GM21723 (cell line): ENCODE measurements at regions not wholly inside any gene's neighbourhood (a gene's known extent, or its start where the extent isn't known, plus 50 kb on each side); places are given as distances from the start of the nearest gene placed in this dataset.
"Not testable (repeated sequence)": the region's sequence is repeated elsewhere in the genome, so short reads cannot be mapped to it uniquely, and the experiment has no call there.

Experiments used
- ATAC-seq: cut with Tn5 transposase; IDR thresholded peaks from one replicate; pipeline ENCODE4 v1.9.1; 2021; ENCODE audit warnings: mild to moderate bottlenecking, moderate library complexity; ENCODE audit not compliant: unreplicated experiment

DNA sequence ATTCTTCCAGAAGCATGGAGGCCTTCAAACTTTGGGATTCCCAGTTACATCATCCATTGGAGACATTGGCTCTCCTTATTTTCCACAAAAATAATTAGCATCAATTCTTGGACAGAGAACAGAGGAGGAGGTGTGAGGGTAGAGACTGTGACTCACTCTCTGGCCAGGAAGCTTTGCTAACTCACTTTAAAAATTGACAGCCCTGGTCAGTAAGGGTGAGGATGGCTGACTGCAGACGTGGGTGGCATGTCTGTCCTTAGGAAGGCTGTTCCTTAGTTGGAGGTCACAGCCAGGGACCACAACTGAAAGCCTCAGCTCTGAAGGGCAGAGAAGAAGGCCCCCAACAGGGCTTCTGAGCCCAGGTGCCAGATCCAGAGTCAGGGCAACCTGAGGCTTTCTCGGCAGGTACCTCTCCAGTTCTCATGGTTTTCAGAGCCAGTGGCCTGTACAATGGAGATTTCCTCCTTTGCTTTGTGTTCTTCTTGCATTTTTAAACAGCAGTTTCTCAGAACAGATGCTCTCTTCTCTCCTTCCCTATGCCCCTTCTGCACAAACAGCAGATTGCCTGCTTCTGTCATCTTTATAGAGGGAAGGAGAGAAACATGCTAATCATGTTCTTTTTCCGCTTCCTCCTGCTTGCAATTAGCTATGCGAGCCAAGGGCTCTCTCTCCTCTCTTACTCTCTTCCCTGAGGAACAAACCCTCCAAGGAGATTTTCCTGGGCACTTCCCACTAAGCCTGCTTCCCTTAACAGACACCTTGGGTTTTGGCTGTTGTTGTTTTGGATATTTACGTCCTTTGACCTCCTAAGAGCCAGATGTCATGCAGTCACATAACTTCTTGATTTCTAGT, 92.5 kb upstream of the ZNF366 start:
- ATAC-seq = no peak

DNA sequence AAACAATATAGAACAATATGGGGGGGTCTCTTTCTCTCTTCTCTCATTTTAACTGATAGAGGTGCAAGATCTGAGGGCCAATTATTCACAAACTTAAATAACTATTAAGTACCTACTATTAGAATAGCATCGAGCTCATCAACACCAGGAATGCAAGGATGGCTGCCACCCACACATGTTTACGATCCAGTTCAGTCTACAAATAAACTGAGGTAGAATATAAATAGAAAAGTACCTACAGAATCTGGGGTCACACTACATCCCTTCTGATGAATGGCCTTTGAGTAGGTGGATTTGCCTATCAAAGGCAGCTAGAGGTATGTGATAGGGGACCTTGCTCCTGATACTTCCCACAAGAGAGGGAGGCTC, 91.8 kb upstream of the ZNF366 start:
- no peak for ATAC-seq

DNA sequence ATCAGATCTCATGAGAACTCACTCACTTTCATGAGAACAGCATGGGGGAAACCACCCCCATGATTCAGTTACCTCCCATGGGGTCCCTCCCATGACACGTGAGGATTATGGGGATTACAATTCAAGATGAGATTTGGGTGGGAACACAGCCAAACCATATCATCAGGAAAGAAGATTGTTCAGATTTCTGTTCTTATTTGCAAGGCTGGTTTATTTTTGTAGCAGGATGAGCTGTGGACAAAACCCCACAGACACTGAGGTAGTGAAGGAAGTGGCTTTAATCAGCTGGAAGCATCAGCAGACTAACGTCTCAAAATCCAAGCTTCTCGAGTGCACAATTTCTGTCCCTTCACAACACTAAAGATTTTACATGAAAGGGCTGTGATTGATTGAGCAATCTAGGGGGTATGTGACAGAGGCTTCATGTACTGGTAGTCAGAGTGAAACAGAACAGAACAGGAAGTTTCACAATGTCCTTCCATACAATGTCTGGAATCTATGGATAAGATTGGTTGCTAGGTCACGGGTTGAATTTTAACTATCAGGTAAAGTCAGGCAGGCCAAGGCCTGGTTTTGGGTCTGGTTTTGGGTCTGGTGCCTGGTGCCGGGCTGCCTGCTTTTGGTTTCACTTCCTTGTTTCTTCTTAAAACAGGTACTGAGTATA, 91.3 kb upstream of the ZNF366 start:
- no peak for ATAC-seq

DNA sequence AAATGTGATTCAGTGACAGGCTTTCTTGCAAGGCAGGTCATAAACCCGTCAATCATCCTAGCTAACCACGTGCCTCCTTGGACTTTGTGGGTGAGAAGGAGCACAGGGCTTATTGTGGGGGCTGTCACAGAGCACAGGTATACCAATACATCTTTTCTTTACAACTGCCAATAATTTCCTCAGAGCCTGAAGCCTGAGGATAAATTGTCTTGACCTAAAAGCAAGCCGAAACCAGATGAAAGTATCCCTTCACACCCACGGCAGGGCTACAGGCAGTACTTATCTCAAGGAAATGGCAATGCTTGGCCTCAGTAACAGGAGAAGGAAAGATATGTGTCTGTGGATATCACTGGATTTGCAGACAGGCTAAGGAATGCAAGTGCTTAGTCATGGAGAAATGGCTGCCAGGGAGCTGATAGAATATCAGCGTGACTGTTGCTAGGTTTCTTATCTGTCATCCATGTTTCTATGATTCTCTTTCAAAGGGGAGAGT, 90.3 kb upstream of the ZNF366 start:
- no peak for ATAC-seq

DNA sequence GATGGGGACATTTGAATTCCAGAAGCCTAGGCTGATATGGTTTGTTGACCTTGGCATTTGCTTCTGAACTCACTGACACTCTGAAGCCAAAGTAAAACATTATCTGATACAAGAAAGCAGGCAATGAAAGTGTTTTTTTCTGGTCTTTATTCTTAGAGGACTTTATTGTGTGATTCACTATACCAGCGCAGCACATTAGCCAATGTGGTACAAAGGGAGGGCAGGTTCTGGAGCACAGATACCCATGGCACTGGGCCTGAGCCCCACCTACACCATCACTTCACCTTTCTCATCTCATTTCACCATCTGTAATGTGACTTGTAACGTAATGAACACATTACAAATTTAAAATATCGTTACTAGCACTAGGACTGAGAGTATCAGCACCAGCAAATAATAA, 89.7 kb upstream of the ZNF366 start:
- ATAC-seq = no peak

DNA sequence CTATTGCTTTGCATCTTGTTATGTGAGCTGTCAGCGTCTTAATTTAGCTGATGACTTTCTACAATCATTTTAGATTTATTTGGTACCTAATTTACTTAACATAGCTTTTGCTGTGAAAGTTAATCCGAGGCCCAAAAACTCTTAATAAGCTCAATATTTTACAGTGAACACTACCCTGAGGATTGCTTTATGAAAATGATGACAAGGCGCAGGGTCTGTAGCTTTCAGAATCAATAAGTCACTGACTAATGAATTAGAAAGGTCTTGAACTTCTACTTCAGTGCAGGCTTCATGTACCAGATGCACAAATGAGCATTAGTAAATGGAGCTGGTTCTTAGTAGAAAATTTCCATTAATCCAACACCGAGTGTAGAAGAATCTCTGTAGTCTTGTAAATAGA, 81.4 kb upstream of the ZNF366 start:
- no peak for ATAC-seq

DNA sequence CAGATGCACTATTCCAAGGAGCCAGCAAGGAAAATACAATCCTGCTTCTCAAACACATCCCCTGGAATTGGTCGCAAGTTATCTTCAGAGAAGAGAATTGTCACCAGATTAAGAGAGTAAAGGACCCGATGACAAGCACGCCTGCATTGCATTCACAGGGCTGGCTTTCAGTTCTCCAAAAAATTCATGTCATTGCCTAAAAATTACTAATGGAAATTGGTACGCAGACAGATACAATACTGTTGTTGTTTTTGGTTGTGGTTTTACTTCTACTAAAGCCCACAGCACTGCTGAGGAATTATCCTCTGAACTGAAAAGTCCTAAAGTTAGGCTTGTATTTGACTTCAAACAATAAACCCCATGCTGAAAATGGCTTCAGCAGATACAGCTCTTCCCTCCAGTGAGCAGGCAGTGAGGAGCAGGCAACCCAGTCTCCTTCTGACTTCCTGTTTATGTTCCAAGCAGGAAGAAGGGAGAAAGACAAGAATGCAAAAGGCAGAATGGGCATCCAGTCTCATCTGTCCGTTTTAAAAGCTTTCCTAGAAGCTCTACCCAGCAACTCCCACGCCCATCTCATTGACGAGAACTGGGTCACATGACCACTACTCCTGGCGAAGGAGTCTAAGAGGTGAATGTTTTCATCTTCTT, 80.6 kb upstream of the ZNF366 start:
- no peak for ATAC-seq

DNA sequence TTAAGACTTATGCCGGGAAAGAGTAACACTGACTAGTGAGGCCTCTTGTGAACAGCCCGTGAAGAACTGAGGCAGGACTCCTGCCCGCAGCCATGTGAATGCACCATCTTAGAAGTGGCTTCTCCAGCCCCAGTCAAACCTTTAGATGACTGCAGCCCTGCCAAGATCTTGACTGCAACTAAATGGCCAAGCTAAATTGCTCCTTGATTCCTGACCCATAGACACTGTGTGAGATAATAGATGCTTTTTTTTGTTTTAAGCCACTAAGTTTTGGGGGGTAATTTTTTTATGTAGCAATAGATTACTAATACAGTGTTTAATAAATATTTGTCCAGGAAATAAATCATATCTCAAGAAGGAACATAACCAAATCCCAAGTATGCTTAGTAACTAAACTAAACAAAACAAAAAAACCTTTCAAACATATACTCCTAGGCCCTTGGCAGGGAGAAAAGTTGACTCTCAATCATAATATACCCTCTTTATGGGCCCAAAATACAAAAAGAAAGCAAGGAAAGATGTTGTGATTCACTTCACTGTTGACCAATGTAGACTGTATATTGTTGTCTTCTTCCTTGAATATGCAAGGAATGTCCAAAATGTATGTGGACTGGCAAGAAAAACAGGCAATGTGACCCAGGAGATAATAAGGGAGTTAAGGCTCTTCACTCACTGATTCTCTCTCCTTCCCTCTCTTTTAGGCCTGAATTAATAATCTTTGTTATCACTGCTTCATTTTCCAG, 79.7 kb upstream of the ZNF366 start:
- no peak for ATAC-seq

DNA sequence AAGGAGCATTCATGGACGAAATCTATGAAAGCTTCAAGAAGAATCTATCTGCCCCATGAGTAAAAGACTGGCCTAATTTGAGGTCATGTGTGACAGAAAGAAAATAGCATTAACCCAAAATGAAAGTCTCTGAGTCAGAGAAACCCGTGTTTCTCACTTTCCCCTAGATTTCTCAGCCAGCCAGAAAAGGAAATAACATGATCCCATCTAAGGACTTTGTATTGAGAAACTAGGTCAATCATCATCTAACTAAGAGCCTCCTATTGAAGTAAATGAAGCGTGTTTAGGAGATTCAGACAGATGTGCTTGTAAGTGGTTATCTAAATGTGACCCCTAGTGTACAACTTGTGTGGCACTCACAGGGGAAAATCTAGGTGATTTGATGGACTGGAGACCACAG, 77.3 kb upstream of the ZNF366 start:
- peak; percentile 72 for ATAC-seq

DNA sequence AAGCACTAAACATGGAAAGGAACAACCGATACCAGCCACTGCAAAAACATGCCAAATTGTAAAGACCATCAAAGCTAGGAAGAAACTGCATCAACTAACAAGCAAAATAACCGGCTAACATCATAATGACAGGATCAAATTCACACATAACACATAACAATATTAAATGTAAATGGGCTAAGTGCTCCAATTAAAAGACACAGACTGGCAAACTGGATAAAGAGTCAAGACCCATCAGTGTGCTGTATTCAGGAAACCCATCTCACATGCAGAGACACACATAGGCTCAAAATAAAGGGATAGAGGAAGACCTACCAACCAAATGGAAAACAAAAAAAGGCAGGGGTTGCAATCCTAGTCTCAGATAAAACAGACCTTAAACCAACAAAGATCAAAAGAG, 72.1 kb upstream of the ZNF366 start:
- ATAC-seq = not testable (repeated sequence)

DNA sequence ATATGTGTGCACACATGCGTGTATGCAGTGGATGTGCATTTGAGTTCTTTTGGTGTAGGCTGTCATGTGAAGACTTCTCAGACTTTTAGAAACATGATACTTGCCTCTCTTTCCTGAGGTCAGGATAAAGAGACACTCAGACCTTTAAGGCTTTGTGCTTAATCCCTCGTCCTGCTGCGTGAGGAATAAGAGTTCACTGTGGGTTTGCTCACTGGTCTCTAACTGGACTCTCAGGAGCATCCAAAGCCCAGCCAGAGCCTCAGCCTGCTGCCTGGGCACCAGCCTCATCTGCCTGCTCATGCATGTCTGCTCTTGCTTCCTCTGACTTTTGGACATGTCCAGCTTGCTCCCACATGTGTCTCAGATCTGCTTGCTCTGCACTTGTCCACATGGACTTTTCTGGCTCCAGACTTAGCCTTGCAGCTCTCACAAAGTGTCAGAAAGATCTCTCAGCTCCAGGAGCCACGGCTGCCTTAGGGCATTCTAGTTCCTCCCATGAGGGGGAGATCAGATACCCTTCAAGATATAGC, 65.1 kb upstream of the ZNF366 start:
- no peak for ATAC-seq

DNA sequence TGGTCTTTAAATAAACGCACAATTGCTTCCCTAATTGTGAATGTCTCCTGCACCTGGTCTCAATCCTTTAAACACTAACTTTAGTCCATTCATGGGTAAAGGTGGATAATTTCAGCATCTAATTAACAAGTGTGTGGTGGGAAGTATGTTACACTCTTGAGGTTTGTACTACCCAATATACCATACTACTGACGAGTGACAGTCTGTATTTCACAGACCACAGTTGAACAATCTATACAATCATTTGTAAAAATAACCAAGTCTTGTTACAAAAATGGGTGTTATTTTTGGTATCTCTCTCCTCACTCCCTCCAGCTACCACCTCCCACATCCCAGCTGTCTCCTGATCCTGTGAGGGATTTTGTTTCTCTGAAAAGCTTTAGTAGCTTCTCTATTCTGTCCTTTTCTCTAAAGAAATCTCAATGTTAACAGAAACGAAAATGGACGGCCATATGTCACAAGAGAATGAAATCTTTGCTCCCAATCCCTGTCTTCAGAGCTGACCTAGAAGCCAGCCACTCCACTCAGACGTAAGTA, 62.3 kb upstream of the ZNF366 start:
- ATAC-seq = no peak

DNA sequence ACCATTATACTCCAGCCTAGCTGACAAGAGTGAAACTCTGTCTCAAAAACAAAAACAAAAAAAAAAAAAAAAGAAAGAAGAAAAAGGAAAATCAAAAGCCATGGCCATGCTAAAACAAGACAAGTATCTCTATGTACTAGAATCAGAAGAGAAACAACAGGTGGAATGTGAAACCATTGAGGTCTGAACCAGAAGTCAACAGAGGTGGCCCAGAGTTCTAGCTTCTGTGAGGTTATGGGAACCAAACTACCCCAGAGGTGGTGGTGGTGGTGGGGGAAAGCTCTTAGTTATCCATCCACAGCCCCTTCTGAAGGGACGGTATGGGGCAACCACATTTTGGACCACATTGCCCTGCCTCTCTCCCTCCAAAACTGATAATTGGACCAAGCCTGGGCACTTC, 59.5 kb upstream of the ZNF366 start:
- no peak for ATAC-seq

DNA sequence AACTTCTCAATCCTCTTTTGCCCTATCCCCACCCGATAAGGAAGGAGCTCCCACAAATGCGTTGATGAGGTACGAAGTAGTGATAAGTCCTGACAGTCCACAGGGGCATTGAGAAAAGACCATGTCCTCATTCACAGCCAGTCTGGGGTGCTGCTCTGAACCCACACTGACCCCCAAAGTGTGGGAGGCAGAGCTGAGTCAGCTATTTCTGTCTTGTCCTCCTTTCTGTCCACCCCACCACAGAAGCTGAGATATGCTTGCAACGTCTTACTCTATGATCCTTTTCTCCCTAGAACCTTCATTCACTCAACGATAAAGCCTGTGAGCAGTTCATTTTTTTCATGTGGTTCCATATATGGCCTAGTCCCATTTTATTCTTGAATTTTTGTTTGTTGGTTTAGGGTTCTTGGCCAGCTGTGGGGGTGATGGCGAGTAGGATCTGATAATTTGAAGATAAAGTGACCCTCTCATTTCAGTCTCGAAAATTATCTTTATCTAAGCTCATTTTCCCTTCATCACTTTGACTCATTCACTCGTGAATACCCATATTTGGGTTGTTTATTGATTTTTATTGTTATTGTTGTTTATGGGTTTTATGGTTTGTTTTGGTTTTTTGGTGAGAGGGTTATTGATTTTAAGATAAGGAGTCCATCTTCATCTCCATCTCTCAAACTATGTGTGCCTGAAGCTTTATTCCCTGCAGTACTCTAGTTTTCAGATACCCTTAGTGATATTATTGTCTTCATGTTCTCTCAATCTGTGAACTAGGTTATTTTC, 58.5 kb upstream of the ZNF366 start:
- no peak for ATAC-seq

DNA sequence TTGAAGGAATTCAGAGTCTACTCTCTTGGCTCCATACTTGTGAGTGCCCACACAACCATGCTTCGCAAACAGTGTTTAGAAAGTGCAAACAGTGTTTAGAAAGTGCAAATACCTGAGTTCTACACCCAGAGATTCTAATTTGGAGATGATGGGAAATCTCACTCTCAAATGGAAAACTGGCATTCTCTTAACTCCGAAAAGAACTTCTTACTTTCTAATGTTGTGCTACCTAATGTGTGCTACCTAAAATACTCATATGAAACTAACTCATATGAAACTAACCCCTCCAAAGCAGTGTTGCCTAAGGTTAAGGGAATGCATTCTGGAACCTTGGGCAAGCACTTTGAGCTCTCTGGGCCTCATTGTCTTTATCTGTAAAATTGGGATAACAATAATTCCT, 55.5 kb upstream of the ZNF366 start:
- ATAC-seq = no peak

DNA sequence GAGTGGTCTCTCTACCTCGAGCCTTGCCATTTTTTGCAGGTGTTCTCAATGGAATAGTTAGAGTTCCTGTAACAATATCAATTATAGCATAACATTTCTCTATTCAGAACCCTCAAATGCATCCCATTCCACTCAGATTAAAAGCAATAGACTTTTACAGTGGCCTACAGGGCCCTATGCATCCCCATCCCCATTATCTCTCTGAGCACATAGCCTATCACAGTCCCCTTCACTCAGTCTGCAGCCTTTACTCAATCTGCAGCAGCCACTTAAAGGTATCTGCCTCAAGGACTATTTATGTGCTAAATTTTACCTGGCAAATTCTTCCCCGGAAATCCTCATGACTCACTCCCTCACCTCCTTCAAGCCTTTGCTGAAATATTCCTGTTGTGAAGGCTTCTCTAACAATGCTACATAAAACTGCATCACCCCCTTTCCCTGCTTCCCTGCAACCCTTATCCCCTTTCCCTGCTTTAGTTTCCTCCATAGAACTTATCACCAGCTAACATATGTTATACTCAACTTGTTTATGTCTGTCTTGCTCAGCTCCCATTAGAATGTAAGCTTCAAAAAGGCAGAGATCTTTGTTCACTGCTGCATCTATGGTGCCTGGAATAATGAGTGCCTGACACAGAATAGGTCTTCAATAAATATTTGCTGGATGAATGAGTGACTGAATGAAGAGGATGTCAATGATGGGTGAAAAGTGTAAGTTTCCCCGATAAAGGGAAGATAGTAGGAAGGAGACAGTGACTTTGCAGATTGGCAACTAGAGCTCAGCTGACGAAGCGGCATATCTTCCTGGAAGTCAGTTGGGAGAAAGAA, 54.1 kb upstream of the ZNF366 start:
- no peak for ATAC-seq

DNA sequence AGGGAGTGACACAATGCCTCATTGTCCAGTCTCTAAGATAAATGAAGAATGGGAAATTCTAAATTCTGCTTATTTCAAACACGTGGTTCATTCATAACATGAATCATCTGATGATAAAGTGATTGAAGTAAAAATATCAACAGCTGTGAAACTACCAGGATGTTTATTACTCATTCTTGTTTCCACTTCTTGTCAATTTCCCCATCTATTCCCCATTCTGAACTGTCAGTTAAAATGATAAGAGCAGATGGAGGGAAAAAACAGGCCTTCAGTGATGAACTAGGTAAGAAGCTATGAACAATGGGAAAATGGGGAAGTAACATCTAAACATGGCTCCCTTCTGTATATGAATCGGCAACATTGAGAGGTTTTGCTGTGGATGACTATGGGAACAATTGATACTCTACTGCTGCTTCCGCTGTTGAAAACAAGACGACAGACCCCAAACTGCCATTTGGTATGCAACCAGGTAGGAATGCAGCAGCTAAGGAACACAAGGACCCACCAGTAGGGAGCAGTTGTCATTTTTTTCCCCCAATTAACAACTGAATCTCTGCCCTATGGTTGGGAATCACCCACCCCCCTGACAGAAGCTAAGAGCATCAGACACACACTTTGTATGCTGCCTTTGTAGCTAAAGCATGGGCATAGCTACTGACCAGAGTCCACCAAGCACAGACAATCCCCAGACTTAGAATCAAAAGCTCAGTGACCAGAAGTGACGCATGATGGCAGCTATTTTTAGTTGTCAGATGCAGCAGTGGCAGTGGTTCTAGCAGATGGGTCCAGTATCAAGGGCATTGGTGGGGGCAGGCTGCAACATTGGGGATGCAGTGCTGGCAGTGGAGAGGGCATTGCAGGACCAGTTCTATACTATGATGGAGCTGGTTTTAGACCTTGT, 52.9 kb upstream of the ZNF366 start:
- no peak for ATAC-seq

DNA sequence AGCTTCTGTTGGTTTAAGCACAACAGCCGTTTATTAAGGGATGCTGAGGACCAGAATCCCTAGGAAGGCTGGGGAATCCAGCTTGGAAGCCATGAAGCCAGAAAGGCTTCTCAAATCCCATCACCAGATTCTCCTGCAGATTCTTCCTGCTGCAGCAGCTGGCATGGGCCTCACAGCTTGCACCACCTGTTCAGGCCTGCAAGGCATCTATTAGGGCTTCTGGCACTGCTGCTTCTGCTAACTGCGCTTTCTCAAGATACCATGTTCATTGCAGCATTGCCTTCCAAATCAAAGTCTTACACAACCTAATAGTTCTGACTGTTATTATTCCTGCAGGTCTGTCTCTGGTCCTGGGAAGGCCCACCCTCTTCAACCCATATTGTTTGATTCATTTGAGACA, 51.2 kb upstream of the ZNF366 start:
- no peak for ATAC-seq
